B cell (primary cell): ENCODE measurements at regions not wholly inside any gene's neighbourhood (a gene's known extent, or its start where the extent isn't known, plus 50 kb on each side); places are given as distances from the start of the nearest gene placed in this dataset.

Experiments used
- ATAC-seq: fragments of 200-7000 bp; cut with Tn5 transposase; one replicate; pipeline ENCODE4 v1.10.0; 2021; ENCODE audit warnings: low read depth, mild to moderate bottlenecking, moderate number of reproducible peaks, moderate library complexity
- CTCF ChIA-PET: fragments of 350-600 bp; sonication (Branson Sonifier 250); formaldehyde crosslinking; loops from one replicate; lab custom pipeline; 2021; ENCODE audit warnings: antibody characterized with exemption, inconsistent platforms; lab: Charles Lee
- POLR2A ChIA-PET: fragments of 350-600 bp; sonication (Branson Sonifier 250); formaldehyde crosslinking; loops from one replicate; lab custom pipeline; 2021; ENCODE audit warnings: antibody characterized with exemption; lab: Charles Lee
- DNase-seq: peaks from one replicate; pipeline ENCODE4 v3.0.0; 2013
- H2AFZ ChIP-seq: 2 replicates; pipeline ENCODE4 v1.6.1; 2012; ENCODE audit warnings: mild to moderate bottlenecking, low read depth, low read length; ENCODE audit not compliant: insufficient read depth, poor library complexity, severe bottlenecking
- H3K27ac ChIP-seq, 2 donors: 1 replicate in 1 of 2; 2 replicates in 1 of 2; pipeline ENCODE4 v1.5.1; 2012 to 2013; ENCODE audit warnings: low read length in 2 of 2, mild to moderate bottlenecking in 2 of 2, moderate library complexity in 1 of 2
- H3K27me3 ChIP-seq, 4 experiments: fragments of 200-600 bp in 1 of 4; sonication (generic) in 1 of 4; replicated peaks in 1 of 4; 1 replicate in 2 of 4; 2 replicates in 2 of 4; pipeline versions ENCODE4 v1.6.1 to v1.7.0; 2013 to 2016; ENCODE audit warnings: low read length in 3 of 4, mild to moderate bottlenecking in 2 of 4, mixed read lengths in 1 of 4, moderate library complexity in 1 of 4; ENCODE audit not compliant: insufficient read depth in 4 of 4, control insufficient read depth in 3 of 4; ENCODE audit errors: control extremely low read depth in 1 of 4
- H3K36me3 ChIP-seq, 2 experiments: replicated peaks in 1 of 2; 1 replicate in 1 of 2; 2 replicates in 1 of 2; pipeline versions ENCODE4 v1.6.1 to v1.7.1; 2013; ENCODE audit warnings: low read length in 1 of 2; ENCODE audit not compliant: insufficient read depth in 2 of 2, control insufficient read depth in 1 of 2; ENCODE audit errors: control extremely low read depth in 1 of 2, extremely low read depth in 1 of 2
- H3K4me1 ChIP-seq, 2 donors: fragments of 200-600 bp in 1 of 2; sonication (generic) in 1 of 2; 1 replicate in 1 of 2; 2 replicates in 1 of 2; pipeline versions ENCODE4 v1.5.1 to v1.6.1; 2013 to 2017; ENCODE audit warnings: low read length in 2 of 2; ENCODE audit not compliant: control insufficient read depth in 2 of 2, insufficient read depth in 2 of 2
- H3K4me2 ChIP-seq: replicated peaks from 2 replicates; pipeline ENCODE3; 2012; ENCODE audit warnings: mild to moderate bottlenecking, low read depth, low read length; ENCODE audit not compliant: poor library complexity, severe bottlenecking
- H3K4me3 ChIP-seq, 5 experiments: fragments of 200-600 bp in 1 of 5; sonication (generic) in 1 of 5; 1 replicate in 3 of 5; 2 replicates in 2 of 5; pipeline versions ENCODE4 v1.5.1 to v1.7.0; 2011 to 2016; ENCODE audit warnings: low read length in 4 of 5, mild to moderate bottlenecking in 4 of 5, low read depth in 2 of 5, control low read depth in 1 of 5, moderate library complexity in 1 of 5; ENCODE audit not compliant: insufficient read depth in 1 of 5; ENCODE audit errors: control extremely low read depth in 1 of 5, extremely low read depth in 1 of 5
- H3K79me2 ChIP-seq: fragments of 200-600 bp; sonication (generic); one replicate; pipeline ENCODE4 v1.6.0; 2016; ENCODE audit warnings: low read length; ENCODE audit not compliant: control insufficient read depth, insufficient read depth
- H3K9ac ChIP-seq: fragments of 200-600 bp; sonication (generic); 2 replicates; pipeline ENCODE4 v1.6.1; 2017; ENCODE audit warnings: mild to moderate bottlenecking, low read length, moderate library complexity
- H3K9me3 ChIP-seq, 3 donors: one replicate each; pipeline versions ENCODE4 v1.6.1 to v1.7.1; 2013; ENCODE audit warnings: low read length in 2 of 3; ENCODE audit not compliant: control insufficient read depth in 2 of 3, insufficient read depth in 1 of 3; ENCODE audit errors: control extremely low read depth in 1 of 3
- H4K20me1 ChIP-seq: 2 replicates; pipeline ENCODE4 v1.6.0; 2012; ENCODE audit warnings: mild to moderate bottlenecking, low read length; ENCODE audit not compliant: insufficient read depth, control insufficient read depth, poor library complexity, severe bottlenecking
- H3K27ac Mint-ChIP-seq: one replicate; pipeline ENCODE4 v1.8.0; 2021; ENCODE audit warnings: mixed read lengths
- H3K27me3 Mint-ChIP-seq: one replicate; pipeline ENCODE4 v1.8.0; 2021; ENCODE audit warnings: mixed read lengths
- H3K4me1 Mint-ChIP-seq: one replicate; pipeline ENCODE4 v1.8.0; 2021; ENCODE audit warnings: mixed read lengths
- H3K4me3 Mint-ChIP-seq: one replicate; pipeline ENCODE4 v1.8.0; 2021; ENCODE audit warnings: mixed read lengths
- H3K9me3 Mint-ChIP-seq: one replicate; pipeline ENCODE4 v1.8.0; 2022; ENCODE audit warnings: mixed read lengths; ENCODE audit not compliant: insufficient read depth
- CTCF ChIP-seq: fragments of 200-600 bp; IDR thresholded peaks from one replicate; pipeline ENCODE4 v1.8.0; 2022; ENCODE audit warnings: antibody characterized with exemption, mild to moderate bottlenecking
- EZH2 ChIP-seq: IDR thresholded peaks from 2 replicates; pipeline ENCODE4 v1.6.1; 2012; ENCODE audit warnings: borderline replicate concordance, low read depth, mild to moderate bottlenecking, moderate library complexity, low read length; ENCODE audit not compliant: insufficient read depth, poor library complexity, severe bottlenecking
- WGBS: methylation state at CpG from one replicate; pipeline ENCODE4 v1.1.5; 2013; ENCODE audit warnings: missing lambda C conversion rate; ENCODE audit not compliant: insufficient coverage; 5-methylcytosine and 5-hydroxymethylcytosine counted together
- intact Hi-C: fragments of 100-400 bp; cut with micrococcal nuclease; formaldehyde crosslinking; loops from one replicate; pipeline ENCODE4 v1.10.0; 2022

GRCh38 chr5:6056280-6056679, 322.1 kb downstream of the MED10 start:
- Mint-ChIP-seq H3K4me3 (no peak overlapping the region), H3K27ac (no peak overlapping the region), H3K27me3 (peaks cover 7% of the 10 kb centered on the region), H3K4me1 (no peaks in the 10 kb centered on the region), H3K9me3 (peaks cover 2% of the 10 kb centered on the region)
- Histone ChIP-seq H3K9me3 (peaks cover 0 to 3% (median 0%) of the 10 kb centered on the region in 3 donors), H4K20me1 (no peaks in the 10 kb centered on the region), H3K4me3 (no peak overlapping the region), H2AFZ (no peak overlapping the region), H3K4me2 (no peak overlapping the region), H3K27me3 (no peaks in the 10 kb centered on the region), H3K36me3 (no peaks in the 10 kb centered on the region), H3K79me2 (no peaks in the 10 kb centered on the region), H3K9ac (no peak overlapping the region), H3K27ac (no peak overlapping the region), H3K4me1 (no peaks in the 10 kb centered on the region)
- no peak for TF ChIP-seq EZH2
- no peak for TF ChIP-seq CTCF
- intact Hi-C loops = no loop called here
- ChIA-PET POLR2A (no interaction called here), CTCF (no interaction called here)
- ATAC-seq = no peak
- no peak for DNase-seq
- WGBS = 100% methylated on average over 1 of the region's 4 CpGs

- intact Hi-C loops = no loop called here
- Histone ChIP-seq H3K9me3 (peaks cover 0 to 7% (median 0%) of the 10 kb centered on the region in 3 donors), H3K9ac (no peak overlapping the region), H3K36me3 (no peaks in the 10 kb centered on the region), H3K27me3 (no peaks in the 10 kb centered on the region), H4K20me1 (no peaks in the 10 kb centered on the region), H3K27ac (no peak overlapping the region), H3K79me2 (no peaks in the 10 kb centered on the region), H3K4me1 (no peaks in the 10 kb centered on the region), H3K4me2 (no peak overlapping the region), H2AFZ (no peak overlapping the region), H3K4me3 (no peak overlapping the region)
- no peak for ATAC-seq
- ChIA-PET CTCF (no interaction called here), POLR2A (no interaction called here)
- WGBS = no CpG with 5 or more reads among the region's 4 CpGs
- Mint-ChIP-seq H3K9me3 (peaks cover 2% of the 10 kb centered on the region), H3K4me3 (no peak overlapping the region), H3K4me1 (no peaks in the 10 kb centered on the region), H3K27ac (no peak overlapping the region), H3K27me3 (peaks cover 7% of the 10 kb centered on the region)
- DNase-seq = no peak
- TF ChIP-seq CTCF = no peak
- no peak for TF ChIP-seq EZH2
Observed at GRCh38 chr5:6049662-6050061, 328.7 kb downstream of the MED10 start.
